Activated B cell treated with CpG ODN at 0.5 μM for 24 hours (primary cell): ENCODE measurements at regions not wholly inside any gene's neighbourhood (a gene's known extent, or its start where the extent isn't known, plus 50 kb on each side); places are given as distances from the start of the nearest gene placed in this dataset.

ENCODE experiments used
- ATAC-seq: fragments of 200-7000 bp; cut with Tn5 transposase; one replicate; pipeline ENCODE4 v1.10.0; 2021; ENCODE audit warnings: low read depth, mild to moderate bottlenecking, moderate library complexity
- CTCF ChIA-PET: fragments of 350-600 bp; sonication (Branson Sonifier 250); formaldehyde crosslinking; loops from one replicate; lab custom pipeline; 2021; ENCODE audit warnings: antibody characterized with exemption; lab: Charles Lee
- POLR2A ChIA-PET: fragments of 350-600 bp; sonication (Branson Sonifier 250); formaldehyde crosslinking; loops from one replicate; lab custom pipeline; 2021; ENCODE audit warnings: antibody characterized with exemption; lab: Charles Lee
- DNase-seq: peaks from one replicate; pipeline ENCODE4 v3.0.0; 2022
- H3K27ac Mint-ChIP-seq: one replicate; pipeline ENCODE4 v1.8.0; 2020; ENCODE audit warnings: mixed read lengths
- H3K27me3 Mint-ChIP-seq: one replicate; pipeline ENCODE4 v1.8.0; 2021; ENCODE audit warnings: mixed read lengths
- H3K36me3 Mint-ChIP-seq: one replicate; pipeline ENCODE4 v1.8.0; 2021; ENCODE audit warnings: low read depth, mixed read lengths
- H3K4me1 Mint-ChIP-seq: one replicate; pipeline ENCODE4 v1.8.0; 2021; ENCODE audit warnings: mixed read lengths
- H3K4me3 Mint-ChIP-seq: one replicate; pipeline ENCODE4 v1.8.0; 2020; ENCODE audit warnings: mild to moderate bottlenecking, mixed read lengths
- H3K9me3 Mint-ChIP-seq: one replicate; pipeline ENCODE4 v1.8.0; 2020; ENCODE audit warnings: mixed read lengths
- intact Hi-C: fragments of 100-400 bp; cut with micrococcal nuclease; formaldehyde crosslinking; loops from one replicate; pipeline ENCODE4 v1.15.1; 2024
- TF ChIP-seq, protein P1 (sequence below): fragments of 200-600 bp; IDR thresholded peaks from one replicate; pipeline ENCODE4 v1.8.0; 2022; ENCODE audit warnings: antibody characterized with exemption, mild to moderate bottlenecking

GRCh38 chr16:86444261-86444660 is 66.1 kb upstream of the FOXF1 start:
- no peaks in the 10 kb centered on the region for H3K36me3 Mint-ChIP-seq
- ChIA-PET CTCF (no interaction called here), POLR2A (no interaction called here)
- no peak overlapping the region for H3K4me3 Mint-ChIP-seq
- TF ChIP-seq, protein P1, sequence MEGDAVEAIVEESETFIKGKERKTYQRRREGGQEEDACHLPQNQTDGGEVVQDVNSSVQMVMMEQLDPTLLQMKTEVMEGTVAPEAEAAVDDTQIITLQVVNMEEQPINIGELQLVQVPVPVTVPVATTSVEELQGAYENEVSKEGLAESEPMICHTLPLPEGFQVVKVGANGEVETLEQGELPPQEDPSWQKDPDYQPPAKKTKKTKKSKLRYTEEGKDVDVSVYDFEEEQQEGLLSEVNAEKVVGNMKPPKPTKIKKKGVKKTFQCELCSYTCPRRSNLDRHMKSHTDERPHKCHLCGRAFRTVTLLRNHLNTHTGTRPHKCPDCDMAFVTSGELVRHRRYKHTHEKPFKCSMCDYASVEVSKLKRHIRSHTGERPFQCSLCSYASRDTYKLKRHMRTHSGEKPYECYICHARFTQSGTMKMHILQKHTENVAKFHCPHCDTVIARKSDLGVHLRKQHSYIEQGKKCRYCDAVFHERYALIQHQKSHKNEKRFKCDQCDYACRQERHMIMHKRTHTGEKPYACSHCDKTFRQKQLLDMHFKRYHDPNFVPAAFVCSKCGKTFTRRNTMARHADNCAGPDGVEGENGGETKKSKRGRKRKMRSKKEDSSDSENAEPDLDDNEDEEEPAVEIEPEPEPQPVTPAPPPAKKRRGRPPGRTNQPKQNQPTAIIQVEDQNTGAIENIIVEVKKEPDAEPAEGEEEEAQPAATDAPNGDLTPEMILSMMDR, result no peak
- H3K4me1 Mint-ChIP-seq, result no peaks in the 10 kb centered on the region
- ATAC-seq (no peak), DNase-seq (no peak)
- H3K27ac Mint-ChIP-seq, result no peak overlapping the region
- intact Hi-C loops, result no loop called here
- no peaks in the 10 kb centered on the region for H3K9me3 Mint-ChIP-seq
- H3K27me3 Mint-ChIP-seq, result peaks cover 18% of the 10 kb centered on the region

DNA sequence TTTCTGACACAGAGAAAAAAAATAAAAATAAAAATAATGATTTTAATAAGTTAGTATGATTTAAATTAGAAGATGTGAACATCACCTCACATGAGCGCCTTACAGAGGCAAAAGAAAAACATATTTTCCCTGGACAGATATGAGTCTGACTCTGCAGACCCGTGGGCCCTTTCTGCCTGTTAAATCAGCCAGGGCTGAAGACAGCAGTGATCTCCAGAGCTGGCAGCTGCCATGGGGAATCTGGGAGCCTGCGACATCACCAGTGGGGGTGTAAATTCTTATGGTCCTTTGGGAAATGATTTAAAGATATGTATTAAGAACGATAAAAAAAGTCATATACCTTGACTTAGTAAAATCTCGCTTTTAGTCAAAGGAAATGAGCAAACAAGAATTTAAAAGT is 65.7 kb upstream of the FOXF1 start:
- no peak overlapping the region for H3K27ac Mint-ChIP-seq
- no peak overlapping the region for H3K4me3 Mint-ChIP-seq
- ChIA-PET POLR2A (no interaction called here), CTCF (no interaction called here)
- H3K36me3 Mint-ChIP-seq, result no peaks in the 10 kb centered on the region
- DNase-seq, result no peak
- no peaks in the 10 kb centered on the region for H3K4me1 Mint-ChIP-seq
- H3K9me3 Mint-ChIP-seq, result no peaks in the 10 kb centered on the region
- peaks cover 19% of the 10 kb centered on the region for H3K27me3 Mint-ChIP-seq
- intact Hi-C loops, result no loop called here
- TF ChIP-seq, protein P1, result no peak
- ATAC-seq, result no peak

GRCh38 chr16:86446279-86446678 is 64.0 kb upstream of the FOXF1 start:
- Mint-ChIP-seq H3K4me1 (no peaks in the 10 kb centered on the region), H3K27ac (no peak overlapping the region), H3K9me3 (no peaks in the 10 kb centered on the region), H3K27me3 (peaks cover 27% of the 10 kb centered on the region), H3K4me3 (no peak overlapping the region), H3K36me3 (no peaks in the 10 kb centered on the region)
- DNase-seq (no peak), ATAC-seq (no peak)
- TF ChIP-seq, protein P1, result no peak
- POLR2A ChIA-PET, result no interaction called here
- intact Hi-C loops, result no loop called here
- CTCF ChIA-PET, result no interaction called here

- Mint-ChIP-seq H3K4me1 (no peaks in the 10 kb centered on the region), H3K27ac (no peak overlapping the region), H3K9me3 (no peaks in the 10 kb centered on the region), H3K27me3 (peaks cover 27% of the 10 kb centered on the region), H3K4me3 (no peak overlapping the region), H3K36me3 (no peaks in the 10 kb centered on the region)
- TF ChIP-seq, protein P1, result no peak
- ChIA-PET POLR2A (no interaction called here), CTCF (no interaction called here)
- intact Hi-C loops, result no loop called here
- DNase-seq (no peak), ATAC-seq (no peak)
Observed at GRCh38 chr16:86447228-86447627, 63.1 kb upstream of the FOXF1 start.

- TF ChIP-seq, protein P1, result no peak
- CTCF ChIA-PET, result no interaction called here
- ATAC-seq (no peak), DNase-seq (no peak)
- Mint-ChIP-seq H3K4me3 (no peak overlapping the region), H3K36me3 (no peaks in the 10 kb centered on the region), H3K27me3 (peaks cover 26% of the 10 kb centered on the region), H3K9me3 (no peaks in the 10 kb centered on the region), H3K27ac (no peak overlapping the region), H3K4me1 (no peaks in the 10 kb centered on the region)
- POLR2A ChIA-PET, result interaction anchor here (0.5 kb wide), 1 partner anchor 1599 kb away, joined by 4 read pairs; no protein-coding TSS in a partner anchor
- intact Hi-C loops, result no loop called here
Observed at GRCh38 chr16:86448306-86448890, 61.9 kb upstream of the FOXF1 start.
